ENCODE measurements at regions not wholly inside any gene's neighbourhood (a gene's known extent, or its start where the extent isn't known, plus 50 kb on each side); places are given as distances from the start of the nearest gene placed in this dataset.

- TF ChIP-seq CTCF (IDR thresholded peaks at IDR 0.05) (no peak), POLR2A (IDR thresholded peaks at IDR 0.05) (no peak)
These were observed 364.7 kb downstream of the NUAK1 start for GRCh38 chr12:105774037-105774436.

All from uterus (tissue), 2 donors.